A673 (cell line): ENCODE measurements at regions not wholly inside any gene's neighbourhood (a gene's known extent, or its start where the extent isn't known, plus 50 kb on each side); places are given as distances from the start of the nearest gene placed in this dataset.

ENCODE experiments used
- CTCF ChIP-seq: fragments of 300-800, 200-600 bp; sonication (generic); conservative IDR thresholded peaks from 2 replicates; pipeline ENCODE4 v1.5.1; 2017; ENCODE audit warnings: low read depth, mild to moderate bottlenecking, antibody characterized with exemption, low read length, moderate library complexity, mixed read lengths
- EZH2 ChIP-seq: fragments of 200-600 bp; sonication (generic); IDR thresholded peaks from 2 replicates; pipeline ENCODE4 v1.6.1; 2017; ENCODE audit warnings: borderline replicate concordance, low read depth, mild to moderate bottlenecking, mixed read lengths, antibody characterized with exemption, low read length; ENCODE audit not compliant: poor library complexity, severe bottlenecking

- TF ChIP-seq CTCF (no peak), EZH2 (no peak)
Measured at GRCh38 chr1:193311226-193311948, 125.0 kb upstream of the B3GALT2 start.
